A673 (cell line): ENCODE measurements at regions not wholly inside any gene's neighbourhood (a gene's known extent, or its start where the extent isn't known, plus 50 kb on each side); places are given as distances from the start of the nearest gene placed in this dataset.
"Not testable (repeated sequence)": the region's sequence is repeated elsewhere in the genome, so short reads cannot be mapped to it uniquely, and the experiment has no call there.

Experiments
- EZH2 ChIP-seq: fragments of 200-600 bp; sonication (generic); IDR thresholded peaks from 2 replicates; pipeline ENCODE4 v1.6.1; 2017; ENCODE audit warnings: borderline replicate concordance, low read depth, mild to moderate bottlenecking, mixed read lengths, antibody characterized with exemption, low read length; ENCODE audit not compliant: poor library complexity, severe bottlenecking
- TF ChIP-seq, protein P1 (sequence below): fragments of 300-800, 200-600 bp; sonication (generic); conservative IDR thresholded peaks from 2 replicates; pipeline ENCODE4 v1.5.1; 2017; ENCODE audit warnings: low read depth, mild to moderate bottlenecking, antibody characterized with exemption, low read length, moderate library complexity, mixed read lengths

DNA sequence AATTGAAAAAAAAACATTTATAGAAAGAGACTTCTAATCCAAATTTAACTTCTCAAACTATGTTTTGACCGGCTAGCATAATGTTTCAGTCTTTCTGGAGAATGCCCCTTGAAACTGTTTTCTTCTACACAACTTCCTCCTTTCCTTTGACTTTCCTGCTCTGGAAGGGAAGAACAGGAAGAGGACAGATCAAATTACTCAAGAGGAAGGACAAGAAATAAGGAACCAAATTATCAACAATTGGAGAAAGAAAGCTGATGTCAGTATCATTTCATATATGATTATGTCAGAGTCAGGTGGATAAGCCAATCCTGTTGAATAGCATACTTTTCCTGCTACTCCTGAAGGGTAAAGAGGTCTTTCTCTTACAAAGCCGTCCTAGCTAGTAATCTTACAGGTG is 83.2 kb upstream of the TRIM77 start:
- TF ChIP-seq, protein P1, sequence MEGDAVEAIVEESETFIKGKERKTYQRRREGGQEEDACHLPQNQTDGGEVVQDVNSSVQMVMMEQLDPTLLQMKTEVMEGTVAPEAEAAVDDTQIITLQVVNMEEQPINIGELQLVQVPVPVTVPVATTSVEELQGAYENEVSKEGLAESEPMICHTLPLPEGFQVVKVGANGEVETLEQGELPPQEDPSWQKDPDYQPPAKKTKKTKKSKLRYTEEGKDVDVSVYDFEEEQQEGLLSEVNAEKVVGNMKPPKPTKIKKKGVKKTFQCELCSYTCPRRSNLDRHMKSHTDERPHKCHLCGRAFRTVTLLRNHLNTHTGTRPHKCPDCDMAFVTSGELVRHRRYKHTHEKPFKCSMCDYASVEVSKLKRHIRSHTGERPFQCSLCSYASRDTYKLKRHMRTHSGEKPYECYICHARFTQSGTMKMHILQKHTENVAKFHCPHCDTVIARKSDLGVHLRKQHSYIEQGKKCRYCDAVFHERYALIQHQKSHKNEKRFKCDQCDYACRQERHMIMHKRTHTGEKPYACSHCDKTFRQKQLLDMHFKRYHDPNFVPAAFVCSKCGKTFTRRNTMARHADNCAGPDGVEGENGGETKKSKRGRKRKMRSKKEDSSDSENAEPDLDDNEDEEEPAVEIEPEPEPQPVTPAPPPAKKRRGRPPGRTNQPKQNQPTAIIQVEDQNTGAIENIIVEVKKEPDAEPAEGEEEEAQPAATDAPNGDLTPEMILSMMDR: not testable (repeated sequence)
- TF ChIP-seq EZH2: not testable (repeated sequence)
